ENCODE measurements at regions not wholly inside any gene's neighbourhood (a gene's known extent, or its start where the extent isn't known, plus 50 kb on each side); places are given as distances from the start of the nearest gene placed in this dataset.

DNA sequence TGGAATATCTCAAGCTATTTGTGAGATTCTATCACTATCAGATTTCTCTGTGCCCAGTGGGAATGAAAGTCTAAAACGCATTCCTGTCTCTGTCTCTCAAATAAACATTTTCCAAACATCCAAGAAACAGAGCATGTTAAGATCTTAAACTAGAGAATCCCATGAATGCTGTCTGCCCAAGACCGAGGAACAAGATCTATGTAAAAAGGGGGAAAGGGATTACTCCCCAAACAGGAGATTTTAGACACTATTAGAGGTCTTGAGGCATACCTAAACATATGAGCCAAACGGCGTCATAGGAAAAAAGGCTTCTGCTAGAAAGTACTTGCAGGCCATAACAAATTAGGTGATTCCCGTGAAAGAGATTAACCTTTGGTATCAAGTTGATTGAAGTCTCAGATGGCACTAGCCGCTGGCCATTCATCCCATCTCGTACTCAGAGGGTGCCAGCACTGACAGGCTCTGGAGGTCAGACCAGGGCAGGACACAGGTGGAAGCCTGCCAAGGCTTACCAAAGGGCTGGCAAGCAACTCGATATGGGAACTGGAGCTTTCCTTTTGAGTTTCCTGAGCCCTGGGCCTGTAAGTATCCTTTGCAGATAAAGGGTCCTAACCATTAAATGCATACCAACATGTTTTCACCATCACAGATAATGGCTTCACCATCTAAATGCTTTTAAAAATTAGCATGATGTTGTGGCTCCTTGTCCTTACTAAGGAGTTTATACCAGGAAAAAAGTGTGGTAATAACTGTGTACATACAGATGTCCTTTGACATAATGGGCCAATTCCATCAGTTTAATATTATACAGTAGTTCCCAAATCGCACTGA lies 225.2 kb downstream of the FOXO1 start:
- TF ChIP-seq, protein P1, sequence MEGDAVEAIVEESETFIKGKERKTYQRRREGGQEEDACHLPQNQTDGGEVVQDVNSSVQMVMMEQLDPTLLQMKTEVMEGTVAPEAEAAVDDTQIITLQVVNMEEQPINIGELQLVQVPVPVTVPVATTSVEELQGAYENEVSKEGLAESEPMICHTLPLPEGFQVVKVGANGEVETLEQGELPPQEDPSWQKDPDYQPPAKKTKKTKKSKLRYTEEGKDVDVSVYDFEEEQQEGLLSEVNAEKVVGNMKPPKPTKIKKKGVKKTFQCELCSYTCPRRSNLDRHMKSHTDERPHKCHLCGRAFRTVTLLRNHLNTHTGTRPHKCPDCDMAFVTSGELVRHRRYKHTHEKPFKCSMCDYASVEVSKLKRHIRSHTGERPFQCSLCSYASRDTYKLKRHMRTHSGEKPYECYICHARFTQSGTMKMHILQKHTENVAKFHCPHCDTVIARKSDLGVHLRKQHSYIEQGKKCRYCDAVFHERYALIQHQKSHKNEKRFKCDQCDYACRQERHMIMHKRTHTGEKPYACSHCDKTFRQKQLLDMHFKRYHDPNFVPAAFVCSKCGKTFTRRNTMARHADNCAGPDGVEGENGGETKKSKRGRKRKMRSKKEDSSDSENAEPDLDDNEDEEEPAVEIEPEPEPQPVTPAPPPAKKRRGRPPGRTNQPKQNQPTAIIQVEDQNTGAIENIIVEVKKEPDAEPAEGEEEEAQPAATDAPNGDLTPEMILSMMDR (conservative IDR thresholded peaks at IDR 0.05) = no peak
- TF ChIP-seq ZFX (IDR thresholded peaks at IDR 0.05) = no peak

Measured in C4-2B (cell line).